ENCODE measurements at regions not wholly inside any gene's neighbourhood (a gene's known extent, or its start where the extent isn't known, plus 50 kb on each side); places are given as distances from the start of the nearest gene placed in this dataset.

DNA sequence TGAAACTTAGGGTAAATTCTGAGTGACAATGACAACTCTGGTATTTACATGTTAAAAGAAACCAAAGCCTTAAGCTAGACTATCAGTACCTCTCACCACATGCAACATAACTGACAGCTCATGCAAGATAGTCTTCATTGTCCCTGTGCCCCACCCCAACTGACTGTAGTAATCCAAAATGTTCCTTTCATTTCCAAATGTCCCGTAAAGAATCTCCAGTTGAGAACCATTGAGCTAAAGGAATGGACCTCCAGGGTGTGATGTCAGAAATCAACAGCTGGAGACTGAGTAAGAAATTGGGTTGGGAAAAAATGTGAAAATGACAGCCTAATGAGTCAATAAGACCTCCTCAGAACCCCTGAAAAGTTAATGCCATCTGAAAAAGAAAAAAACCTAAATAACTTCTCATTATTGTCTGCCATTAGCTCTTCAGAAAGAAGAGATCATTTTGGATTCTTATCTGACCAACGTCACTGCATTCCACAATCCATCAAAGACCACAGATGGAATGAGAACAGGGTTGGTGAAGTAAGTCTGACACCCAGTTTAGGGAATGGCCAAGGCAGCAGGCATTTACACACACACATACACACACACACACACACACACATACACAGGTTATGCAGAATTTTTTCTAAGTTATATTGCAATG lies 51.7 kb upstream of the ACVR2A start:
- DNase-seq (ENCODE audit: low read depth, low spot score), result no peak

DNA sequence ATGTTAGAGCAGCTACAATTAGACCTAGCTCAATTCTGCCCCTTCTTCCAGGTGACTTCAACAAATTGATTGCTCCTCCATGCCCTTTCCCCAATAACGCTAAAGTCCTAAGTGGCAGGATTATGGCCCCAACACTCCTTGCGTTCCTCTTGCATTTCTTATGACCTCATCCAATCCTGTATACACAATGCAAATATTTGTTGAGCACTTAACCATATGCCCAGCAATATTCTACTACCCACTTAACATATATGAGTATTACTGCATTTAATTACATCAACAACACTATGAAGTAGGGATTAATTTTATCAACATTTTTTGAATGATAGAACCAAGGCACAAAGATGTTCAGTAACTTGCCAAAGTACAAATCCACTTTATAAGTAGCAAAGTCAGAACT lies 54.2 kb upstream of the ACVR2A start:
- no peak for DNase-seq (ENCODE audit: low read depth, low spot score)

GRCh38 chr2:147789720-147790119 lies 55.1 kb upstream of the ACVR2A start:
- DNase-seq (ENCODE audit: low read depth, low spot score), result no peak

GRCh38 chr2:147789287-147789686 lies 55.5 kb upstream of the ACVR2A start:
- no peak for DNase-seq (ENCODE audit: low read depth, low spot score)

- DNase-seq (ENCODE audit: low read depth, low spot score), result no peak
These were observed 62.5 kb upstream of the ACVR2A start for GRCh38 chr2:147782141-147782930.

GRCh38 chr2:147779440-147779839 lies 65.4 kb upstream of the ACVR2A start:
- no peak for DNase-seq (ENCODE audit: low read depth, low spot score)

DNA sequence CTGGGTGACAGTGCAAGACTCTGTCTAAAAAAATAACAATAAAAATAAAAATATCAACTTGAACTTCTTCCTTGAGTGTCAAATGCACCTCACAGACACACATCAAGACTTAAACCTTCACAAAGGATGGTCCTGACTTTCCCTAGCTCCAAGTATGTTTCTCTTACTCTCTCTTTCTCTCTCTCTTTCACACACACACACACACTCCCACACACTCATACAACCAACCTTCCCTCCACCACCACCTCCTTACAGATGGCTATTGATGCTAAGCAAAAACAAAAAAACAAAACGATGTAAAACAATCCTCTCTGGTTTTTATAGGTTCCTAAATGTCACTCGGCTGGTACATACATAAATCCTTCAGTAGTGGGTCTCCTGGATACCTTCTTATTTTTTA lies 67.4 kb upstream of the ACVR2A start:
- DNase-seq (ENCODE audit: low read depth, low spot score), result no peak

DNA sequence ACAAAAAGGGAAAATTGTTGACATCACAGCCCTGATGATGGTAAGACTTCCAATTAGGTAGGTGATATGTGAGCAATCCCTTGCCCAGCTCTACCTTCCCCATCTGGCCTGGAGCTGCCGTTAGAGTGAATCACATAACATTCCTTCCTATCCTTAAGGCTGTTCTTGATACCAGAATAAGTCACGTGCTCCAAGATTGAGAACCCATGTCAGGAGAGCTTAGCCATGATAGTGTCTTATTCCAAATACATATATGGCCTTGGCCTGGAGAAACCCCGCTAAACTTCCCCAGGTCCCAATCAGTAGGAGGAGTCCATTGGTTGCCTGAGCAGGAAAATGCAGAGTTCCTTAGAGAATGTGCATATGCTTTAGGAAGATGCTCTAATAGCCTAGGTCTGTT lies 70.0 kb upstream of the ACVR2A start:
- no peak for DNase-seq (ENCODE audit: low read depth, low spot score)

- DNase-seq (ENCODE audit: low read depth, low spot score), result no peak
These were observed 71.3 kb upstream of the ACVR2A start for GRCh38 chr2:147773479-147773878.

GRCh38 chr2:147772781-147773180 lies 72.0 kb upstream of the ACVR2A start:
- DNase-seq (ENCODE audit: low read depth, low spot score), result no peak

- DNase-seq (ENCODE audit: low read depth, low spot score), result no peak
These were observed 81.0 kb upstream of the ACVR2A start for GRCh38 chr2:147763861-147764260.

DNA sequence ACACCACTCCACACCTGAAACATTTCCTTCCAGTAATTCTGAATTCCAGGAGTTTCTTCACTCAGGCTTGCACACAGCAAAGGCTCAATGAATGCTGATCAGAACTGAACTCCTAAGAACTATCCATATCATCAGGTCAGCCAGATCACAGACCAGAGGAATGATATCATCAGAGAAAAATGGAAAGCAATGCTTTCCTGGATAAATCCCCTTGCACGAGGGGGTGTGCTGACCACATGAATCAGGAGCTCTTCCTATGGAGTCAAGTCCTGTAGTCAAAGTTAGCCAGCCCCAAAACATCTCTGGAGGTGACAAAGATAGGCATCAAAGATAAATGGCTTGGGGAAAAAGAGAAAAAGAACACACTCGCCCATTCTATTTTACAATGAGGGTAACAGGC lies 83.8 kb upstream of the ACVR2A start:
- no peak for DNase-seq (ENCODE audit: low read depth, low spot score)

GRCh38 chr2:147759536-147759935 lies 85.3 kb upstream of the ACVR2A start:
- DNase-seq (ENCODE audit: low read depth, low spot score), result no peak

GRCh38 chr2:147758821-147759220 lies 86.0 kb upstream of the ACVR2A start:
- DNase-seq (ENCODE audit: low read depth, low spot score), result no peak

- DNase-seq (ENCODE audit: low read depth, low spot score), result no peak
These were observed 88.8 kb upstream of the ACVR2A start for GRCh38 chr2:147756069-147756468.

DNA sequence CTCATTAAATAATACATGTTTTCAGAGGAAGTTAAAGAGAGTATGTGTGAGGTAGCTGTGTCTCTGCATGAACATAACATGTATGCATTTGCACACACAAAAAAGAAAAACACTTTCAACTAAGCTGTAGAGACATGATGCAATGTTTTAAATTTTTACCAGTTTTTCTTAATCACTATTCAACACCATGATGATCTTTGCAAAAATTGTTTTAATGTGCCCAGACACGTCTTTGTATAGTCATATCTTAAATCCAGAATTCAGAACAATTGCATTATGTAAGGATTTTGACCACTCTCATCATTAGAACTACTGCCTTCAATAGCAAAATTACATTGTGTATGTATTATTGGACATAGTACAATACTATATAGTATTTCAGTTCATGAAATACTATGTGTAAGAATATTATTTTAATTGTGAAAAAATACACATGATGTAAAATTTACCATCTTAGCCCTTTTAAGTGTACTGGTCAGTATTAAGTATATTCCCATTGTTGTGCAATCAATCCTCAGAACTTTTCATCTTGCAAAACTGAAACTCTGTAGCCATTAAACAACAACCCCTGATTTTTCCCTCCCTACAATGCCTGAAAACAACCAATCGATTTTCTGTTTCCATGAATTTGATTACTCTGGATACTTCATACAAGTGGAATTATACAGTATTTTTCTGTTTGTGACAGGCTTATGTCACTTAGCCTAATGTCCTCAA lies 104.5 kb upstream of the ACVR2A start:
- DNase-seq (ENCODE audit: low read depth, low spot score), result no peak

GRCh38 chr2:147739508-147739907 lies 105.3 kb upstream of the ACVR2A start:
- DNase-seq (ENCODE audit: low read depth, low spot score), result no peak

DNA sequence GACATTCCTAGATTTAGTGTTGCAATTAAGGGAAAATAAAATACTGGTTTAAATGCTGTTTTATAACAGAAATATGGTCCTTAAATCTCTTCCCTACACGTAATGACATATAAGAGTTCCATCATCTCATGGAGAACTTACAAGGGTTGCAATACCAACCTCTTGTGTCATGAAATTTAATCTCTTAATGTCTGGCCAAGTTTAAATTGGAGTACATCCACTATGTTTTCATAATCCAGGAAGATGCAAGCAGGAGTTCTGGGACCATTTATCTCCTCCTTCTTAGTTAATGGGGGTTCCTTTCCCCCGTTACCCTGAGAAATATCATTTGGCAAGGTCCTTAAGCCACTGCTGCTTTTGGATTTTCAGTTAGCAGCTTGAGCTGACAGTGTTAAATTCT lies 126.0 kb upstream of the ACVR2A start:
- DNase-seq (ENCODE audit: low read depth, low spot score), result no peak

DNA sequence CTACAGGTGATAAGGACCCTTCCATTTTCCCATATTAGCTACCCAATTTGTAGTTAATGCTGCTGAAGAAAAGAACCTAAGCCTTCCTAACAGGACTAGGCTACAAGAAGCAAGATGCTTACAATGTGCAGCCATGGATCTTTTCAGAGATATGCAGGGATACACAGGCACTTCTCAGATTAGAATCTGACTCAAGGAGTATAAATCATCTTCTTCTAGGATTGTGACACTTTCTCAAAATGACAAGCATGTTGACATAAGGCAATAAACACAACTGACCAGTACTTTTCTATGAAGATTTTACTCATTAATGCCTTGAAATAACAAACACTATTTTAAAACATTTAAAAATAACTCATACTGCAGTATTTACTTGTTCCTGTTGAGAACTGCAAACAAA lies 127.9 kb upstream of the ACVR2A start:
- no peak for DNase-seq (ENCODE audit: low read depth, low spot score)

GRCh38 chr2:147715807-147716206 lies 129.0 kb upstream of the ACVR2A start:
- DNase-seq (ENCODE audit: low read depth, low spot score), result no peak

- DNase-seq (ENCODE audit: low read depth, low spot score), result no peak
These were observed 130.2 kb upstream of the ACVR2A start for GRCh38 chr2:147714582-147714981.

DNA sequence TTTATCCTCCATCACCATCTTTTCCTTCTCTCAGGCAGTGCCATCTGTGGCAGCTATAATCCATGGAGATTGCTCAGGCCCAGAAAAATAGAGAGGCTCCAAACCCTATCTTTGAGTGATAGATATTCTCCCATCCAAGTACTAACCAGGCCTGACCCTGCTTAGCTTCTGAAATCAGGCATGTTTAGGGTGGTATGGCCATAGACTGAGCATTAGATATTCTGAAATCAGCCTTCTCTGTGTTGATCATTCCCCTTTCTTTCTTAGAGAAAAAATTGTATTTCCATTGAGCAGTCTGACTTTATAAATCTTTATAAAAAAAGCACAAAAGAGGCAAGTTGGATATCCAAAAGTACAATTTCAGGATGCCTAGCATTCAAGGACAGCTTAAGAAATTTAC lies 131.5 kb upstream of the ACVR2A start:
- no peak for DNase-seq (ENCODE audit: low read depth, low spot score)

GRCh38 chr2:147712051-147712450 lies 132.8 kb upstream of the ACVR2A start:
- DNase-seq (ENCODE audit: low read depth, low spot score), result no peak
